SK-N-SH (cell line): ENCODE measurements at regions not wholly inside any gene's neighbourhood (a gene's known extent, or its start where the extent isn't known, plus 50 kb on each side); places are given as distances from the start of the nearest gene placed in this dataset.

Source experiments
- CTCF ChIA-PET: fragments of 300-600, 350-600 bp; formaldehyde crosslinking; extraction: SDS; loops from one replicate; lab custom pipeline; 2021; lab: Yijun Ruan, JAX
- POLR2A ChIA-PET: fragments of 350-600 bp; sonication (Branson Sonifier 250); formaldehyde crosslinking; extraction: SDS; loops from one replicate; lab custom pipeline; 2020; ENCODE audit warnings: antibody characterized with exemption, inconsistent platforms; lab: Yijun Ruan, JAX
- DNase-seq: peaks from one replicate; pipeline ENCODE4 v3.0.0; 2012
- H2AFZ ChIP-seq: fragments of 200-600 bp; sonication (generic); 2 replicates; pipeline ENCODE4 v1.8.1; 2016; ENCODE audit warnings: antibody characterized with exemption, mild to moderate bottlenecking, low read depth
- H3F3A ChIP-seq: fragments of 200-600 bp; sonication (generic); replicated peaks from 2 replicates; pipeline ENCODE3; 2016; ENCODE audit warnings: antibody characterized with exemption, mild to moderate bottlenecking; ENCODE audit not compliant: insufficient read depth
- H3K27ac ChIP-seq, 2 experiments: fragments of 200-500 bp in 1 of 2; fragments of 200-600 bp in 1 of 2; sonication (Bioruptor generic) in 1 of 2; sonication (generic), shearing (Covaris generic) in 1 of 2; 2 replicates each; pipeline versions ENCODE4 v1.5.1 to v1.6.1; 2014 to 2016; ENCODE audit warnings: low read depth in 2 of 2, inconsistent platforms in 1 of 2, low read length in 1 of 2, mild to moderate bottlenecking in 1 of 2, mixed read lengths in 1 of 2
- H3K27me3 ChIP-seq: fragments of 200-600 bp; sonication (generic), shearing (Covaris generic); 2 replicates; pipeline ENCODE4 v1.6.1; 2016; ENCODE audit warnings: mixed run types; ENCODE audit not compliant: insufficient read depth
- H3K36me3 ChIP-seq, 2 experiments: fragments of 200-500 bp in 1 of 2; fragments of 200-600 bp in 1 of 2; sonication (Bioruptor generic) in 1 of 2; sonication (generic) in 1 of 2; replicated peaks in 1 of 2; 2 replicates each; pipeline versions ENCODE3 to v1.5.1; 2014 to 2016; ENCODE audit warnings: low read length in 1 of 2, mild to moderate bottlenecking in 1 of 2; ENCODE audit not compliant: insufficient read depth in 2 of 2, control insufficient read depth in 1 of 2
- H3K4me1 ChIP-seq, 2 experiments: fragments of 200-500 bp in 1 of 2; fragments of 200-600 bp in 1 of 2; sonication (Bioruptor generic) in 1 of 2; sonication (generic), shearing (Covaris generic) in 1 of 2; 2 replicates each; pipeline versions ENCODE4 v1.5.1 to v1.6.1; 2014 to 2016; ENCODE audit warnings: low read depth in 1 of 2, low read length in 1 of 2, mixed run types in 1 of 2; ENCODE audit not compliant: insufficient read depth in 2 of 2, control insufficient read depth in 1 of 2
- H3K4me2 ChIP-seq: fragments of 200-600 bp; sonication (generic), shearing (Covaris generic); 2 replicates; pipeline ENCODE4 v1.6.1; 2017; ENCODE audit warnings: mixed run types
- H3K4me3 ChIP-seq, 2 experiments: fragments of 200-500 bp in 1 of 2; fragments of 200-600 bp in 1 of 2; sonication (Bioruptor generic) in 1 of 2; sonication (generic), shearing (Covaris generic) in 1 of 2; 2 replicates each; pipeline versions ENCODE4 v1.5.1 to v1.8.1; 2014 to 2016; ENCODE audit warnings: low read depth in 2 of 2, inconsistent platforms in 1 of 2, low read length in 1 of 2, mild to moderate bottlenecking in 1 of 2, mixed read lengths in 1 of 2, moderate library complexity in 1 of 2
- H3K79me2 ChIP-seq: fragments of 200-600 bp; sonication (generic); 2 replicates; pipeline ENCODE4 v1.8.1; 2017; ENCODE audit warnings: mild to moderate bottlenecking; ENCODE audit not compliant: insufficient read depth
- H3K9ac ChIP-seq: fragments of 200-600 bp; sonication (generic); 2 replicates; pipeline ENCODE4 v1.6.1; 2017; ENCODE audit warnings: mixed run types
- H3K9me2 ChIP-seq: fragments of 200-600 bp; sonication (generic); 2 replicates; pipeline ENCODE4 v1.6.1; 2017; ENCODE audit warnings: mixed run types
- H3K9me3 ChIP-seq: fragments of 200-600 bp; sonication (generic); 2 replicates; pipeline ENCODE4 v1.6.1; 2017; ENCODE audit warnings: mixed run types, mild to moderate bottlenecking, moderate library complexity
- H4K20me1 ChIP-seq: fragments of 200-600 bp; sonication (generic); 2 replicates; pipeline ENCODE4 v1.6.1; 2017; ENCODE audit warnings: mild to moderate bottlenecking, mixed run types; ENCODE audit not compliant: insufficient read depth
- CHD2 ChIP-seq: fragments of 150-350 bp; IDR thresholded peaks from 2 replicates; pipeline ENCODE4 v1.6.1; 2018; ENCODE audit warnings: low read length; ENCODE audit not compliant: partially characterized antibody
- ELF1 ChIP-seq: IDR thresholded peaks from 2 replicates; pipeline ENCODE4 v1.4.0; 2012
- EP300 ChIP-seq, 2 experiments: IDR thresholded peaks; 2 replicates each; pipeline versions ENCODE4 v1.4.0 to v1.6.1; 2012; ENCODE audit warnings: borderline replicate concordance in 1 of 2, low read depth in 1 of 2, low read length in 1 of 2
- EZH2phosphoT487 ChIP-seq: fragments of 200-600 bp; sonication (generic); IDR thresholded peaks from 2 replicates; pipeline ENCODE4 v1.6.1; 2017; ENCODE audit warnings: low read depth, mixed run types, mild to moderate bottlenecking, antibody characterized with exemption, moderate library complexity, borderline replicate concordance
- FOSL2 ChIP-seq: IDR thresholded peaks from 2 replicates; pipeline ENCODE4 v1.4.0; 2012; ENCODE audit warnings: low read depth, mild to moderate bottlenecking, moderate library complexity, borderline replicate concordance
- FOXJ3 ChIP-seq: sonication (generic); formaldehyde crosslinking; IDR thresholded peaks from 2 replicates; pipeline ENCODE4 v1.5.1; 2020; ENCODE audit warnings: mild to moderate bottlenecking, missing genetic modification reagents
- FOXM1 ChIP-seq: IDR thresholded peaks from 2 replicates; pipeline ENCODE4 v1.4.0; 2012; ENCODE audit warnings: low read depth, mild to moderate bottlenecking
- GABPA ChIP-seq: IDR thresholded peaks from 2 replicates; pipeline ENCODE4 v1.4.0; 2012; ENCODE audit warnings: low read depth, mild to moderate bottlenecking
- GATA2 ChIP-seq: sonication (generic); formaldehyde crosslinking; IDR thresholded peaks from 2 replicates; pipeline ENCODE4 v1.5.0; 2020; ENCODE audit warnings: mild to moderate bottlenecking, missing genetic modification reagents
- JUND ChIP-seq: IDR thresholded peaks from 2 replicates; pipeline ENCODE4 v1.4.0; 2012
- MEF2A ChIP-seq: IDR thresholded peaks from 2 replicates; pipeline ENCODE4 v1.4.0; 2012; ENCODE audit warnings: low read depth, borderline replicate concordance
- NRF1 ChIP-seq: IDR thresholded peaks from 2 replicates; pipeline ENCODE4 v1.6.1; 2012; ENCODE audit warnings: low read depth, mild to moderate bottlenecking, low read length
- RXRA ChIP-seq: IDR thresholded peaks from 2 replicates; pipeline ENCODE4 v1.4.0; 2012; ENCODE audit warnings: low read depth, mild to moderate bottlenecking, borderline replicate concordance
- SIN3A ChIP-seq: IDR thresholded peaks from 2 replicates; pipeline ENCODE4 v1.6.1; 2012; ENCODE audit warnings: low read depth, mild to moderate bottlenecking, low read length, moderate library complexity, borderline replicate concordance
- TAF1 ChIP-seq: IDR thresholded peaks from 2 replicates; pipeline ENCODE4 v1.6.1; 2012; ENCODE audit warnings: low read depth, mild to moderate bottlenecking, low read length, moderate library complexity, borderline replicate concordance
- TCF12 ChIP-seq: IDR thresholded peaks from 2 replicates; pipeline ENCODE4 v1.4.0; 2012
- TEAD4 ChIP-seq: IDR thresholded peaks from 2 replicates; pipeline ENCODE4 v1.4.0; 2012; ENCODE audit warnings: mild to moderate bottlenecking, borderline replicate concordance; ENCODE audit not compliant: insufficient read depth
- WGBS: methylation state at CpG from one replicate; pipeline ENCODE4 v1.1.6; 2017; ENCODE audit warnings: low lambda C conversion rate; 5-methylcytosine and 5-hydroxymethylcytosine counted together
- TF ChIP-seq, protein P1 (sequence below): IDR thresholded peaks from 2 replicates; pipeline ENCODE4; 2012
- TF ChIP-seq, protein P2 (sequence below): IDR thresholded peaks from 2 replicates; pipeline ENCODE4 v1.4.0; 2012; ENCODE audit warnings: low read depth
- TF ChIP-seq, protein P3 (sequence below): fragments of 200-600 bp; sonication (generic); IDR thresholded peaks from 2 replicates; pipeline ENCODE4 v1.6.1; 2017; ENCODE audit warnings: antibody characterized with exemption, mild to moderate bottlenecking, moderate library complexity

DNA sequence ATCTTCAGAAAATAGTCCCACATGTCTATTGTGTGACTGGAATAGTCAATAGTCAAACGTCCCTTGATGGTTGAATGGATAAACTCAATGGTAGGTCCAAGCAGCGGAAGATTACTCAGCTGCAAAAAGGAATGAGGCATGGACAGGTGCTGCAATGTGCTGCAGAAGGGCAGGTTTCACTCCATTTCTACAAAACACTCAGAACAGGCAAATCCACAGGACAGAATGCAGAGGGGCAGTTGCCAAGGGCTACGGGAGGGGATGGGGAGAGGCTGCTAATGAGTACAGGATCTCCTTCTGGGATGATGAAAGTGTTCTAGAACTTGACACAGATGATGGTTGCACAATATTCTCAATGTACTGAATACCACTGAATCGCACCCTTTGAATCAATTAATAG is 151.0 kb downstream of the RBFOX3 start:
- no peaks in the 10 kb centered on the region for H3K79me2 ChIP-seq
- no peak overlapping the region for H3K4me2 ChIP-seq
- no peaks in the 10 kb centered on the region for H3K27me3 ChIP-seq
- no peaks in the 10 kb centered on the region for H3K9me3 ChIP-seq
- H3F3A ChIP-seq, result no peaks in the 10 kb centered on the region
- DNase-seq, result no peak
- no peak overlapping the region for H3K9ac ChIP-seq
- no peaks in the 10 kb centered on the region for H3K9me2 ChIP-seq
- WGBS, result 38% methylated on average over 4 of the region's 4 CpGs
- ChIA-PET CTCF (interaction anchor here (0.5 to 1.2 kb wide), 4 partner anchors 11 to 524 kb away, joined by 3 to 4 read pairs (median 3); no protein-coding TSS in a partner anchor), POLR2A (no interaction called here)
- TF ChIP-seq FOXM1 (no peak), EZH2phosphoT487 (no peak), FOSL2 (no peak)
- TF ChIP-seq, protein P1, sequence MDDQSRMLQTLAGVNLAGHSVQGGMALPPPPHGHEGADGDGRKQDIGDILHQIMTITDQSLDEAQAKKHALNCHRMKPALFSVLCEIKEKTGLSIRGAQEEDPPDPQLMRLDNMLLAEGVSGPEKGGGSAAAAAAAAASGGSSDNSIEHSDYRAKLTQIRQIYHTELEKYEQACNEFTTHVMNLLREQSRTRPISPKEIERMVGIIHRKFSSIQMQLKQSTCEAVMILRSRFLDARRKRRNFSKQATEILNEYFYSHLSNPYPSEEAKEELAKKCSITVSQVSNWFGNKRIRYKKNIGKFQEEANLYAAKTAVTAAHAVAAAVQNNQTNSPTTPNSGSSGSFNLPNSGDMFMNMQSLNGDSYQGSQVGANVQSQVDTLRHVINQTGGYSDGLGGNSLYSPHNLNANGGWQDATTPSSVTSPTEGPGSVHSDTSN, result no peak
- H3K4me3 ChIP-seq, result no peak overlapping the region
- no peaks in the 10 kb centered on the region; a peak in 1 of 4 replicates for H3K4me1 ChIP-seq
- no peak overlapping the region for H3K27ac ChIP-seq
- H2AFZ ChIP-seq, result no peak overlapping the region
- no peaks in the 10 kb centered on the region for H4K20me1 ChIP-seq
- no peaks in the 10 kb centered on the region for H3K36me3 ChIP-seq

DNA sequence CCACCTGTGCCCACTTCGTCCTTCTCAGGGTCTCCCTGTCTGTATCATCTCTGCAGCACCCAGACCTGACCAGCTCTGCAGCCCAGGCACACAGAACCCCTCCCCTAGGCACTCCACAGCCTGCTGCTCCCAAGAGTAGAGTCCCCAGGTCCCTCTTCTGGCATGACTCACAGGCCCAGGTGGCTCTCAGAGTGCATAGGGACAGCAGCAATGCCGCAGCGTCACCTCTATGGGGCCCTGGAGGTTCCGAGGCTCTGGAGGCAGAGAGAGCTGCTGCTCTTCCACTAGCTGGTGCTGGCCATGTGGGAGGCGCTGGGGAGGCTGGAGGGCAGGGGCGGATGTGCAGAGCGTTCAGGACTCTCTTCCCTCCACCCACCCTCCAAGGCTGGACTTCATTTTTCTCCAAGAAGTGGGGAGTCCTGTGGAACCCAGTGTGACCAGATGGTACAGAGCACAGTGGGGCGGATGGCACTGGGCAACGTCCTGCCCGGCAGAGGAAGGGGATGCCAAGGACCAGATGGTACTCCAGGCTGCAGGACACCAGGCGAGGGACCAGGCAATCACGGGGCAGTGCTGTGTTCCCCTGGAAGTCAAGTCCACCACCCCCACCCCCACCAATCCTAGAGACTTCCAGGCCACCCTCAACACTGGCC is 151.7 kb downstream of the RBFOX3 start:
- WGBS, result 51% methylated on average over 7 of the region's 12 CpGs
- CTCF ChIA-PET, result interaction anchor here (0.5 to 0.8 kb wide), 2 partner anchors 103 to 525 kb away, joined by 3 read pairs; no protein-coding TSS in a partner anchor
- Histone ChIP-seq H3K4me1 (no peaks in the 10 kb centered on the region), H4K20me1 (no peaks in the 10 kb centered on the region), H3F3A (no peaks in the 10 kb centered on the region), H2AFZ (no peak overlapping the region), H3K9ac (no peak overlapping the region), H3K79me2 (no peaks in the 10 kb centered on the region), H3K4me3 (no peak overlapping the region), H3K36me3 (no peaks in the 10 kb centered on the region), H3K9me2 (no peaks in the 10 kb centered on the region), H3K27me3 (no peaks in the 10 kb centered on the region), H3K4me2 (no peak overlapping the region), H3K27ac (no peak overlapping the region), H3K9me3 (no peaks in the 10 kb centered on the region)
- no peak for TF ChIP-seq NRF1
- TF ChIP-seq GABPA, result no peak
- no peak for DNase-seq
- POLR2A ChIA-PET, result no interaction called here

DNA sequence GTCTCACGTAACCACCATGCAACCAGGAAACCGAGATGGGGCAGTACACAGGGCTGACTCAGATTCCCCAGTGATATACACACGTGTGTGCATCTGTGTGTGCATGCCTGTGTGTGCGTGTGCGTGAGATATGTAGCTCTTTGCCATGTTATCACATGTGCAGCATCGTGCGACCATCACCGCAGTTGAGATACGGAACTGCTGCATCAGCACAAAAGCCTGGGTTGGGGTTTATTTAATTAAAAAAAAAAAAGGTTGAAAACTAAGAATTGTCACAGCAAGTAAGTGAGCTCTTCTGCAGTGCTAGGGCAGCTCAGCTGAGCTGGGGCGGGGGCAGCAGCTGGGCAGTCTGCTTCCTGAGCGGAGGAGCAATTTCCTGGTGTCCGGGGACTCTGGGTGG is 152.5 kb downstream of the RBFOX3 start:
- Histone ChIP-seq H3K4me3 (no peak overlapping the region), H3K27me3 (no peaks in the 10 kb centered on the region), H3K36me3 (no peaks in the 10 kb centered on the region), H3K9me3 (no peaks in the 10 kb centered on the region), H3K4me2 (no peak overlapping the region), H3K79me2 (no peaks in the 10 kb centered on the region), H3K9me2 (no peaks in the 10 kb centered on the region), H2AFZ (no peak overlapping the region), H3K9ac (no peak overlapping the region), H4K20me1 (no peaks in the 10 kb centered on the region), H3F3A (no peaks in the 10 kb centered on the region), H3K27ac (no peak overlapping the region), H3K4me1 (no peaks in the 10 kb centered on the region)
- 53% methylated on average over 12 of the region's 12 CpGs for WGBS
- ChIA-PET POLR2A (no interaction called here), CTCF (interaction anchor here (0.8 kb wide), 2 partner anchors 57 to 104 kb away, joined by 3 read pairs; no protein-coding TSS in a partner anchor)
- DNase-seq, result no peak
- TF ChIP-seq JUND (no peak), ELF1 (no peak), CHD2 (no peak), MEF2A (no peak), FOXJ3 (CRISPR knock-in tag) (no peak), GATA2 (CRISPR knock-in tag) (no peak), EP300 (IDR thresholded peaks at IDR 0.05; ENCODE audit: borderline replicate concordance in 1 of 2, low read depth in 1 of 2, low read length in 1 of 2) (no peak), RXRA (no peak), TCF12 (no peak), NRF1 (no peak), TAF1 (no peak), SIN3A (no peak), TEAD4 (no peak)
- TF ChIP-seq, protein P2, sequence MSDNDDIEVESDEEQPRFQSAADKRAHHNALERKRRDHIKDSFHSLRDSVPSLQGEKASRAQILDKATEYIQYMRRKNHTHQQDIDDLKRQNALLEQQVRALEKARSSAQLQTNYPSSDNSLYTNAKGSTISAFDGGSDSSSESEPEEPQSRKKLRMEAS, result no peak
- TF ChIP-seq, protein P3, sequence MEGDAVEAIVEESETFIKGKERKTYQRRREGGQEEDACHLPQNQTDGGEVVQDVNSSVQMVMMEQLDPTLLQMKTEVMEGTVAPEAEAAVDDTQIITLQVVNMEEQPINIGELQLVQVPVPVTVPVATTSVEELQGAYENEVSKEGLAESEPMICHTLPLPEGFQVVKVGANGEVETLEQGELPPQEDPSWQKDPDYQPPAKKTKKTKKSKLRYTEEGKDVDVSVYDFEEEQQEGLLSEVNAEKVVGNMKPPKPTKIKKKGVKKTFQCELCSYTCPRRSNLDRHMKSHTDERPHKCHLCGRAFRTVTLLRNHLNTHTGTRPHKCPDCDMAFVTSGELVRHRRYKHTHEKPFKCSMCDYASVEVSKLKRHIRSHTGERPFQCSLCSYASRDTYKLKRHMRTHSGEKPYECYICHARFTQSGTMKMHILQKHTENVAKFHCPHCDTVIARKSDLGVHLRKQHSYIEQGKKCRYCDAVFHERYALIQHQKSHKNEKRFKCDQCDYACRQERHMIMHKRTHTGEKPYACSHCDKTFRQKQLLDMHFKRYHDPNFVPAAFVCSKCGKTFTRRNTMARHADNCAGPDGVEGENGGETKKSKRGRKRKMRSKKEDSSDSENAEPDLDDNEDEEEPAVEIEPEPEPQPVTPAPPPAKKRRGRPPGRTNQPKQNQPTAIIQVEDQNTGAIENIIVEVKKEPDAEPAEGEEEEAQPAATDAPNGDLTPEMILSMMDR, result no peak
